DOHH2 (cell line): ENCODE measurements at regions not wholly inside any gene's neighbourhood (a gene's known extent, or its start where the extent isn't known, plus 50 kb on each side); places are given as distances from the start of the nearest gene placed in this dataset.
"Not testable (repeated sequence)": the region's sequence is repeated elsewhere in the genome, so short reads cannot be mapped to it uniquely, and the experiment has no call there.

Source experiments
- EZH2phosphoT487 ChIP-seq: fragments of 200-600 bp; sonication (generic); IDR thresholded peaks from 2 replicates; pipeline ENCODE4 v1.6.1; 2017; ENCODE audit warnings: borderline replicate concordance, mild to moderate bottlenecking, antibody characterized with exemption, low read length, moderate library complexity, mixed read lengths
- TF ChIP-seq, protein P1 (sequence below): fragments of 200-600 bp; sonication (generic); IDR thresholded peaks from one replicate; pipeline ENCODE4 v1.5.1; 2014; ENCODE audit warnings: antibody characterized with exemption, mild to moderate bottlenecking, low read depth, low read length; ENCODE audit not compliant: poor library complexity, severe bottlenecking

DNA sequence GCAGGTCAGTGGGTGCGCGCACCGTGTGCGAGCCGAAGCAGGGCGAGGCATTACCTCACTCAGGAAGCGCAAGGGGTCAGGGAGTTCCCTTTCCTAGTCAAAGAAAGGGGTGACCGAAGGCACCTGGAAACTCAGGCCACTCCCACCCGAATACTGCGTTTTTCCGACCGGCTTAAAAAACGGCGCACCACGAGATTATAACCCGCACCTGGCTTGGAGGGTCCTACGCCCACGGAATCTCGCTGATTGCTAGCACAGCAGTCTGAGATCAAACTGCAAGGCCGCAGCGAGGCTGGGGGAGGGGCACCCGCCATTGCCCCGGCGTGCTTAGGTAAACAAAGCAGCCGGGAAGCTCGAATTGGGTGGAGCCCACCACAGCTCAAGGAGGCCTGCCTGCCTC lies 216.2 kb downstream of the TMEM161B start:
- TF ChIP-seq, protein P1, sequence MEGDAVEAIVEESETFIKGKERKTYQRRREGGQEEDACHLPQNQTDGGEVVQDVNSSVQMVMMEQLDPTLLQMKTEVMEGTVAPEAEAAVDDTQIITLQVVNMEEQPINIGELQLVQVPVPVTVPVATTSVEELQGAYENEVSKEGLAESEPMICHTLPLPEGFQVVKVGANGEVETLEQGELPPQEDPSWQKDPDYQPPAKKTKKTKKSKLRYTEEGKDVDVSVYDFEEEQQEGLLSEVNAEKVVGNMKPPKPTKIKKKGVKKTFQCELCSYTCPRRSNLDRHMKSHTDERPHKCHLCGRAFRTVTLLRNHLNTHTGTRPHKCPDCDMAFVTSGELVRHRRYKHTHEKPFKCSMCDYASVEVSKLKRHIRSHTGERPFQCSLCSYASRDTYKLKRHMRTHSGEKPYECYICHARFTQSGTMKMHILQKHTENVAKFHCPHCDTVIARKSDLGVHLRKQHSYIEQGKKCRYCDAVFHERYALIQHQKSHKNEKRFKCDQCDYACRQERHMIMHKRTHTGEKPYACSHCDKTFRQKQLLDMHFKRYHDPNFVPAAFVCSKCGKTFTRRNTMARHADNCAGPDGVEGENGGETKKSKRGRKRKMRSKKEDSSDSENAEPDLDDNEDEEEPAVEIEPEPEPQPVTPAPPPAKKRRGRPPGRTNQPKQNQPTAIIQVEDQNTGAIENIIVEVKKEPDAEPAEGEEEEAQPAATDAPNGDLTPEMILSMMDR: not testable (repeated sequence)
- not testable (repeated sequence) for TF ChIP-seq EZH2phosphoT487
